GM12873 (cell line): ENCODE measurements at regions not wholly inside any gene's neighbourhood (a gene's known extent, or its start where the extent isn't known, plus 50 kb on each side); places are given as distances from the start of the nearest gene placed in this dataset.

Experiments
- CTCF ChIP-seq: IDR thresholded peaks from 2 replicates; pipeline ENCODE4 v1.5.1; 2012; ENCODE audit warnings: low read depth, mild to moderate bottlenecking, moderate library complexity, low read length, control low read depth; ENCODE audit not compliant: insufficient read depth; ENCODE audit errors: missing control alignments

- TF ChIP-seq CTCF = no peak
These were observed 52.8 kb upstream of the DHX15 start for GRCh38 chr4:24637173-24637572.

- TF ChIP-seq CTCF = no peak
These were observed 54.1 kb upstream of the DHX15 start for GRCh38 chr4:24638396-24638875.

- TF ChIP-seq CTCF = no peak
These were observed 55.4 kb upstream of the DHX15 start for GRCh38 chr4:24639714-24640113.

- no peak for TF ChIP-seq CTCF
These were observed 56.0 kb upstream of the DHX15 start for GRCh38 chr4:24640366-24640765.

- TF ChIP-seq CTCF = no peak
These were observed 58.7 kb upstream of the DHX15 start for GRCh38 chr4:24642981-24643547.

GRCh38 chr4:24643774-24644520 lies 59.6 kb upstream of the DHX15 start:
- TF ChIP-seq CTCF = no peak

- TF ChIP-seq CTCF = no peak
These were observed 60.8 kb upstream of the DHX15 start for GRCh38 chr4:24644983-24645764.
